Colon (tissue), 2 donors: ENCODE measurements at regions not wholly inside any gene's neighbourhood (a gene's known extent, or its start where the extent isn't known, plus 50 kb on each side); places are given as distances from the start of the nearest gene placed in this dataset.
"Not testable (repeated sequence)": the region's sequence is repeated elsewhere in the genome, so short reads cannot be mapped to it uniquely, and the experiment has no call there.

Experiments
- FAIRE-seq: peaks from 2 replicates; lab custom pipeline; 2012; peaks lifted over from hg19 to GRCh38; lab: Jason Lieb, UNC
- donor health status: control.
- donor health status: control.

- no peak for FAIRE-seq
These were observed 156.8 kb upstream of the STS start for GRCh38 chrX:6990552-6991193.

DNA sequence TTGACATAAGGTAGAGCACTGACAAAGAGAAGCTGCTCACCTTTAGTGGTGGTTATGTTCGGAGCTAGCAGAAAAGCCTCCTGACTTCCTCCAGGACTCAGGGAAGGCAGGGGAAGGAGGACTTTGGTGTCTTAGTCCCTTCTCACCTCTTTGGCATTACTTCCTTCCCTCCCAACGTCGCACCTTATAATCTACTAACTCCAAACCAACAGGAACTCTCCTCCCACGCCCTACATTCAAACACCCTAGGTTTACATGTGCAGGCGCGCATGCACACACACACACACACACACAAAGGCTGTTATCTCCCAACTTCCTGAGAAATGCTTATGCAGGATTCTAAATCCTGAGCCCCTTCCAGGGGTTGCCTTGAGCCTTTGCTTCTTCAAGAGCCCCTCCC, 157.7 kb upstream of the STS start:
- FAIRE-seq, result no peak

- FAIRE-seq, result not testable (repeated sequence)
These were observed 158.8 kb upstream of the STS start for GRCh38 chrX:6988694-6989093.

DNA sequence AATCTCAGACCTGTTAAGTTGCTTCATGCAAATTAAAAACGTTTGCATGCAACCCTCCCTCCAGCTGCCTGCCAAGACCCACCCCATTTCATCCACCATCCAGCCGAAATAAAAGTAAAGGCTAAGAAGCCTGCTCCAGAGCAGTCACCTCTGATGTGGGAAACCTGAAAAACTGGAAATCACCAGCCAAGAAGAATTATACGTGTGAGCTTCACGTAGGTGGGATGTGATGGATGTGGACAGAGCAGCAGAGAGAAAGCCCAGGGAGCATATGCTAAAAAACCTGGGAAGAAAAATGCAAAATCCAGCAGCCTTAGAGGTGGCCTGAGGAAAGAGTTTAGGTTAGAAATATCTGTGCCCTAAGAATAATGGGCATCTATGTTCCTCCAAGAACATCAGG, 160.6 kb upstream of the STS start:
- FAIRE-seq, result no peak

- FAIRE-seq, result no peak
These were observed 162.0 kb upstream of the STS start for GRCh38 chrX:6985537-6985936.

DNA sequence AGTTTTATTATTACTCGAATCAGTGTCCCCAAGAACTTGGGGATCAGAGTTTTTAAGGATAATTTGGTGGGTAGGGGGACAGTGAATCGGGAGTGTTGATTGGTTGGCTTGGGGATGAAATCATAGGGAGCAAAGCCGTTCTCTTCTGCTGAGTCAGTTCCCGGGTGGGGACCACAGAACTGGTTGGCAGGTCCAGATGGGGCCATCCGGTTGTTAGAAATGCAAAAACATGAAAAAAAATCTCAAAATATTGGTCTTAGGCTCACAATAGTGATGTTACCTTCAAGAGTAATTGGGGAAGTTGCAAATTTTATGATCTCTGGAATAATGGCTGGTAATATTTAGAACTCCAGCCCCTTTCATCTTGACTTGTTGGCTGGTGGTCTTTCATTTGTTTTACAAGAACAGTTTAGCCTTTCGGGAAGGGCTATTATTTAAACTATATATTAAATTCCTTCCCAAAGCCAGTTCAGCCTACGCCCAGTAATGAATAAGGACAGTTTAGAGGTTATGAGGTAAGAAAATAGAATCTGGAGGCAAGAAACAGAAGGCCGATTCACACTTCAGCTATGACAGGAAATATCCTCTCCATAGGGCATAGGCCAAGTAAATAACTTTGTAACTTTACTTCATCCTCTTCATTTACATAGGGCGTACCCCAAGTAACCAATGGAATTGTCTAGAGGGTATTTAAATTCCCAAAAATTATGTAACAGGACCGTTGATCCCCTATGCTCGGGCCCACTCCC, 164.1 kb upstream of the STS start:
- no peak for FAIRE-seq

DNA sequence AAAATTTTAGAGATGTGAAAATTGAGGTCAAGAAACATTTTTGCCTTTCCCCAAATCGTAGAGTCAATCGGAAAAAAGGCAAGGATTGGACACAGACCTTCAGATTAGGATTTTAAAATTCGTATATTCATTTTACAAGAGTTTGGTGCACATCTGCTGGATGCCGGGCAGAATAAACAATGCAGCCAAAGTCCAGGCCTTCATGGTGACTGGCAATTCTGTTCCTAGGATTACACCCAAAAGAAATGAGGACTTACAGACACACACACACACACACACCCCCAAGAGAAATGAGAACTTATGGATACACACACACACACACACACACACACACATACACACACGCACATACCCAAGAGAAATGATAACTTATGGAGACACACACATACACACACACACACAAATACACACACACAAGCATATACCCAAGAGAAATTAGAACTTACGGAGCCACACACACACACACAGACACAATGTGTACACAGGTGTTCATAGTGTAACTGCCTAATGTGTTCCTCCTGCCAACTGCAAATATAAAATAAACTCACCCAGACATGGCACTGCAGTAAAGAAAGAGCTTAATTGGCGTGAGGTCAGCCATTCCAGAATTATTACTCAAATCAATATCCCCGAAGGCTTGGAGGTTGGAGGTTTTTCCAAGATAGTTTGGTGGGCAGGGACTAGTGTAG, 165.7 kb upstream of the STS start:
- no peak for FAIRE-seq

DNA sequence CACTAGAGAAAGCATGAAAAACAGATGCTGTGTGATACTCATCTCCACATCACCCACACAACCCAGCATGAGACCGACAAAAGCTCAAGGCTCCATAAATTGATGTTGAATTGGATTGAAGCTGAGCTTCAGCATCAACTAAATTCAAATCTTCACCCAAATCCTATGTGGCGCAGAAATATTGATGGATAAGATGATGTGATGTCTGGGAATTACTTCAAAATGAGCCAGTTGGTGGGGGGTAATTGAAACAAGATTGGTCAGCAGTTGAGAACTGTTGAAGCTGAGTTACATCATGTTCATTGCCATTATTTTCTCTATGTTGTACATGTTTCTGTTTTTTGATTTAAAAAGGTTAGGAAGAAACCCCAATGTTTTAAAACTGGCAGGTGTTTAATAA, 166.5 kb upstream of the STS start:
- no peak for FAIRE-seq

- no peak for FAIRE-seq
These were observed 179.3 kb upstream of the STS start for GRCh38 chrX:6968231-6968630.

GRCh38 chrX:6965729-6966128, 181.8 kb upstream of the STS start:
- peak; percentile 49 for FAIRE-seq

DNA sequence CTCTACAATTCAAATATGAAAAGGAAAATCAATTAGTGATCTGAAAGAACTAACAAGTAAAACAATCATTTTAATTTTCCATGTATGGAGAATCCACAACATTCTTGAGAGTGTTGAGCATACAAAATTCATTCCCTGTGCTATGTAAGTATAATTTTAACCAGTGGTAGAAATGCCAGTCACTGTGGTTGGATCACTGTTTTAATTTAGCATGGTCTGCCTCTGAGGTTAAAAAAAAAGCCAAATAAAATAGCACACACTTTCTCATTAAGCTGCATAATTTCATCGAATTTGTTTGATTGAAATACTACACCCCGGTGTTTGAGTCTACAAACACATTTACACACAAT, 185.5 kb upstream of the STS start:
- FAIRE-seq, result peak; percentile 38

DNA sequence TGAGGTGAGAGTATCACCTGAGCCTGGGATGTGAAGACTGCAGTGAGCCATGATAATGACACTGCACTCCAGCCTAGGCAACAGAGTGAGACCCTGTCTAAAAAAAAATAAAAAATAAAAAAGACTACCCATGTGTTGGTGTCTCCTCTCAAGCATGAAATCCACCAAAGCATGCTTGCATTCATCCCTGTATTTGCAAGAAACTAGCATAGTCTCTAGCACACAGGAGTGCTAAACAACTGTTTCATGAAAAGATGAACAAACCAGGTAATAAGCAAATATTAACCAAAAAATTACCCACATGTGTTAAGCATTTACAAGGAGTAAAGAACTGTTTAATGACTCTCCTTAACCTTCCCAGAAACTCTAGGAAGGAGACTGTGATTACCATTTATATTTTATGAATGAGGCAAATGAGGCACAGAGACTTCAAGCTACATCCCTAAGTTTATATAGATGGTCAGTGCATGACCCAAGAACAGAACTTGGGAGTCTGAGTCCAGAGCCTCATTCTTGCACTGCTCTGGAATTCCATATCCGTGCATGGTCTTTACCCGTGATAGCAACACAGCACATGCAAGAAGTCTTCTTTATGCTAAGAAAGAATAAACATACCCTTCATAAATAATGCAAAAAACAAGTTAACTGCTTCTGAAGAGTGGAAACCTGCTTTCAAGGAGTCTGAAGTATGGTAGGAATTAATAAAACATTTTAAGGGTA, 186.1 kb upstream of the STS start:
- FAIRE-seq, result no peak

GRCh38 chrX:6959006-6959405, 188.5 kb upstream of the STS start:
- no peak for FAIRE-seq

- no peak for FAIRE-seq
These were observed 192.7 kb upstream of the STS start for GRCh38 chrX:6954836-6955235.

- FAIRE-seq, result no peak
These were observed 201.3 kb upstream of the STS start for GRCh38 chrX:6946168-6946567.

DNA sequence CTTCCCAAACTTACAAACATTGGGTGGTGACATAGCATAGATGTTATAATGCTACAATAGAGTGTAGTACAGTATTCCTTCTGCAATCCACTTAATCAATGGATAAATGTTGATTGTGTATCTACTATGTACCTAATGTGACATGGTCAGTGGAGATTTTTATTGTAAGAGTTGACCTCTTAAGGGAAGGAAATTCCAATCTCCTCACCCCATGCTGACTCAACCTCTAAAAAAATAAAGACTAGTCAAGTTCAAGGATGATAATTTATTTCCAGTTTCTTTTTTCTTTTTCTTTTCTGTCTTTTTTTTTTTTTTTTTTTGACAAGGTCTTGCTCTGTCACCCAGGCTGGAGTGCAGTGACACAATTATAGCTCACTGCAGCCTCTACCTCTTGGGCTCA, 206.5 kb upstream of the STS start:
- no peak for FAIRE-seq

DNA sequence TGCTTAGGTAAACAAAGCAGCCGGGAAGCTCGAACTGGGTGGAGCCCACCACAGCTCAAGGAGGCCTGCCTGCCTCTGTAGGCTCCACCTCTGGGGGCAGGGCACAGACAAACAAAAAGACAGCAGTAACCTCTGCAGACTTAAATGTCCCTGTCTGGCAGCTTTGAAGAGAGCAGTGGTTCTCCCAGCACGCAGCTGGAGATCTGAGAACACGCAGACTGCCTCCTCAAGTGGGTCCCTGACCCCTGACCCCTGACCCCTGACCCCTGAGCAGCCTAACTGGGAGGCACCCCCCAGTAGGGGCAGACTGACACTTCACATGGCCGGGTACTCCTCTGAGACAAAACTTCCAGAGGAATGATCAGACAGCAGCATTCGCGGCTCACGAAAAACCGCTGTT, 214.6 kb upstream of the STS start:
- FAIRE-seq, result not testable (repeated sequence)

- FAIRE-seq, result no peak
These were observed 217.1 kb upstream of the STS start for GRCh38 chrX:6930307-6930849.

- no peak for FAIRE-seq
These were observed 223.0 kb upstream of the STS start for GRCh38 chrX:6924443-6925077.

- no peak for FAIRE-seq
These were observed 229.8 kb upstream of the STS start for GRCh38 chrX:6917666-6918065.

DNA sequence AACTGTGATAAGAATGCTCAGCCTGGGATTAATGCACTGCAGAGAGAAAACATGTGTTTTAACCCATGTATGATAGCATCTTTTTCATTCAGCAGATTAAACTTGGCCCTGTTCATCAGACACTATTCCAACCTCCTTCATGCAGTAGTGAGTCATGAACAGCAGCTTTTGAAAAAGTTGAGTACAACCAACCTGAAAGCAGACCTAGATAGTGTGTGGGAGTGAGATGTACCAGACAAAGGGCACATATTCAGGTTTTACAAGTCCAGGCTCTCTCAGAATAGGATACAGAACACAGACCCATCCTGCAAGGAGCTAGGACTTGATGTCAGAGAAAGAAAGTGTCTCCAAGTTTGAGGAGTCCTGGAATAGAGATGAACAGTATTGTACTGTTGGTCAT, 237.3 kb upstream of the STS start:
- no peak for FAIRE-seq

DNA sequence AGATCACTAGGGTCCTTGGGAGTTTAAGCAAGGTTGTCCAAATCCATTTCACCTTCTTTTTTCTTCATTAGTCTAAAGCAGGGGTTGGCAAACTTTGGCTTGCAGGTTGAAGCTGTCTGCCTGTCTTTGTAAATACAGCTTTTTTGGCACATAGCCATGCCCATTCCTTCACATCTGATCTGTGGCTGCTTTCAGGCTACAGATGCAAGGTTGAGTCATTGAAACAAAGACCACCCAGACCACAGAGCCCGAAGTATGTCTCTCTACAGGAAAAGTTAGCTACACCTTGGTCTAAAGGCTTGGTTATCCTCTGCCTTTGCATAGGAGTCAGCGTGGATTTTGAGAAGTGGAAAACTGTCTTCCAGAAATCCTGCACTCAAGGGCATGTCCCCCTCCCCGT, 238.1 kb upstream of the STS start:
- FAIRE-seq, result no peak
